Fibroblast of skin of scalp (primary cell): ENCODE measurements at regions not wholly inside any gene's neighbourhood (a gene's known extent, or its start where the extent isn't known, plus 50 kb on each side); places are given as distances from the start of the nearest gene placed in this dataset.

Source experiments
- DNase-seq: peaks from one replicate; pipeline ENCODE4 v3.0.0-alpha.2; 2013

DNA sequence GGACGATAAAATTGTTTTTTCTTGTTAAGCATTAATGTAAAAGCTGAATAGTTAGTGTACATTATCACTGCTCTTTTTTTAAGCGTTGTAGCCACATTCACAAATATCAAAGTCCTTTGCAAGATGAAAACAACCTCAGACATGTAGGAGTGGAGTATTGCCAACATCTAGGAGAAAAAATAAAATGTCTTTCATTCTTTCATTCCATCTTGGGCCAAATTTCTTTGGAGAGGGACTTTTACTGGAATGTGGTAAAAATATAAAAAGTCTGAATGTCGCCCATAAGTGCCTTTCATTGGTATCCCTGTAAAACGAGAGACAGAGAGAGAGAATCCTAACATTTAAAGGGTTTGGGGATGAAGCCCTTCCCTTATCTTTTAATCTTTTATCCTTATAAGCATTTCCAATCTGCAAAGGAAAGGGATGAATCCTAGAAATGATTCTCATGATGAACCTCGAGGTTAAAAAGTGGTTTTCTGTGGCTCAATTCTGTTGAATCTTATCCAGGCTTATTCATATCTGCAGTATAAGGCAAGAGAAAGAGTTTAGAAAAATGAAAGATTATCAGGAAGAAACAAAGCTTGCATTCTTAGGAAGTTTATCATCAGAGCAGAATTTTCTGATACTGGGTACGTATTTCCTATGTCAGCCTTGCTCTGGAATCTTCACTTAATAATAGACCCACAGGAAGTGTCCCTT is 1031.7 kb downstream of the MCTP2 start:
- DNase-seq, result peak; percentile 72

DNA sequence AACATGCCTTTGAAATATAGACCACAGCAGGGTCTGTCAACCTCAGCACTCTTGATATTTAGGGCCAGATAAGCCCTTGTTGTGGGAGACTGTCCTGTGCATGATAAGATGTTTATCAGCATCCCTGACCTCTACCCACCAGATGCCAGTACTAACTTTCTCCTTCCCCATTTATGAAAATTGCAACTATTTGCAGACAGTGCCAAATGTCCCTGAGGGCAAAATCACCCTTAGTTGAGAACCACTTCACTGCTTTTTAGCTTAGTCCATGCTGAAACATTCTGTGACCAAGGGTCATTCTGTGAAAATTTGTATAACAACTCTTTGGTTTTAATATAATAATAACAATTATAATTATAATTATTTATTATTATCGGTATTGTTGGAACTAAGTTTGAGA is 1032.4 kb downstream of the MCTP2 start:
- no peak for DNase-seq

GRCh38 chr15:95265419-95265997 is 1034.1 kb downstream of the MCTP2 start:
- DNase-seq, result no peak

DNA sequence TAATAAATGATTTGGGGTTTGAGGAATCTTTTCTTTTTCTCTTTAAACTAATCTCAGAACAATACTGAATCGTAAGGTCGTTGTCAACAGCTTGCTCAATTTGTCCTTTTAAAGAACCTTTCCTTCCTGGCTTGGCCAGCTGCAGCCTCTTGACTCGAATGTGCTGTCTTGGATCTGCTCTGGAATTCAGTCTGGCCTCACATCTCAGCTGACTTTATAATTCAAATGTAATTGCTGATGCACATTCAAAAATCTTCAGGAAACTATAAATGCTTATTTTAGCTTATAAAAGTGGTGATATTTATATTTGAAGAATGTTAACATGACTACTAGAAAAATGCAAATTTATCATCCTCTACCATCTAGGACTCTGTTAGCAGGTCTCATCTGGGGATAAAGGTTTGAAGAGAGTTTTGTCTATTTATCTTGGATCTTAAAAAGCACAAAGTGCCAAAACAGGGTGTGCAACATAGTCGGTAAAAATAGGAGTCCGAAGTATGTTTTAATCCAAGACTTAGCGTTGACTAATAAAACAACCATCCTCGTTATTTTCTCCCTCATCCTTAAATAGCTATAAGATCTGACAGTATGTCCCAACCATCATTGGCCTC is 1035.2 kb downstream of the MCTP2 start:
- peak; percentile 45 for DNase-seq

- DNase-seq, result no peak
Observed at GRCh38 chr15:95267481-95267880, 1036.1 kb downstream of the MCTP2 start.

GRCh38 chr15:95269242-95270183 is 1038.2 kb downstream of the MCTP2 start:
- peak; percentile 40 for DNase-seq

DNA sequence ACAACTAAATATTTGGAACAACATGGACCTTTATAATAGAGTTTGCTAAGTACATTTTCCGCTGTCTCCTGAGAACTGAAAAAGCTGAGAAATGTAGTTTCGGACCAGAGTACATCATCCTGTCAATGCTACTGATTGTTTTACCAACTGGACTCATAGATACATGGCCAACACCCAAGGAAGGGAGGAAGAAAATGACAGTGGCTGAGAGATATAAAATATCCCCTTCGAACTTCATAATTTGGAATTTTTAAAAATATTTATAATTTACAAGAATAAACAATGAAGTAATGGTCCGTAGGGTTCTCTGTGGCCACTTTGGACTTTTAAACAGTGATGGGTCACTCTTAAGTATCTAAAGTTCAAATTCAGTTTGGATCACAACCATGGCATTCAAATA is 1042.7 kb downstream of the MCTP2 start:
- DNase-seq, result no peak

GRCh38 chr15:95277266-95277665 is 1045.9 kb downstream of the MCTP2 start:
- peak; percentile 90 for DNase-seq

DNA sequence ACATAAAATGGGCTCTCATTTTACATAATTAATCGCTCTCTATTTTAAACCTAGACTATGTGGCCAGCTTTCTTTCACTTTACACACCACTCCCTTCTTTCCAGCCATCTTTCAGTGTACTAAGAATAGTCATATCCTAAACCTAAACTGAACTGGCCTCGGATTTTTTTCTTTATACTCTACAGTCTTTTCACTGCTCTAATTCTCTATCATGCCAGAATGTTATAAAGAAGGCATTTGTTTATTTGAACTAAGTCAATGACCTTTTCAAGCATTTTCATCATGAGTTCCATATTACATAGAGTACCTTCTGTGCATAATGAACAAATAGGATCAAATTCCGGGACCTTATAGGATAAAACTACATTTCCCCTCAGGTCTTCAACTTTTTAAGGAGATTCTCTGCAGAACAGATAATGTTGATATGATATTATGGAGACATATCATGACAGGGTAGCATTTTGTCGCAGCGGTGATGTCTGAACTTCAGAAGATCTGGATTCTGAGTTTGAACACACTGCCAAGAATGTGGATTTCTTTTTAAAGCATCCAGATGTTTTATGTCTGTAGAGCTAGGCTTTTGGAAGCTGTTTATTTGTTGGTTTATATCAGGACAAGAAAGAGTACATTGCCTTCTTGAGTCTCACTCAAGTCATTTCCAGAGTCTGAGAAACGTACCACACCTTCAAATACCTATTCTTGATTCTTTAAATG is 1047.3 kb downstream of the MCTP2 start:
- no peak for DNase-seq

GRCh38 chr15:95279277-95280019 is 1048.1 kb downstream of the MCTP2 start:
- DNase-seq, result no peak

- no peak for DNase-seq
Observed at GRCh38 chr15:95280711-95281110, 1049.3 kb downstream of the MCTP2 start.

DNA sequence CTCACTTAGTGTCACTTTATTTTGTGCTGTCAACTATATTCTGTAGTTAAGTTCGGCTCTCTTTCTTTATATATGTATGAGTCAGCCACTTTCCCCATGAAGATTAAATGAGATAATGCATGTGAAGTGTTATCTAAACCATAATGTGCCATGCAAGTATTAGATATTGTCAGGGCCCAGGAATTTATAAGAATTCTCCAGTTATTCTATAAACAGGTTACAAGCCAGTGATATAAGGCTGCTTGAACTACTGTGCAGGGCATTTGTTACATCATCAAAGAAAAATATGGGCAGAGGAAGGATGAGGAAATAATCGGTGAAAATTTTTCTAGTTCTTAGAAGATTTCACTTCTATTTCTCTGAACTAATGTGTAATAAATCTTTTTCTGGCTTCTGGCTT is 1049.0 kb upstream of the NR2F2 start:
- no peak for DNase-seq

DNA sequence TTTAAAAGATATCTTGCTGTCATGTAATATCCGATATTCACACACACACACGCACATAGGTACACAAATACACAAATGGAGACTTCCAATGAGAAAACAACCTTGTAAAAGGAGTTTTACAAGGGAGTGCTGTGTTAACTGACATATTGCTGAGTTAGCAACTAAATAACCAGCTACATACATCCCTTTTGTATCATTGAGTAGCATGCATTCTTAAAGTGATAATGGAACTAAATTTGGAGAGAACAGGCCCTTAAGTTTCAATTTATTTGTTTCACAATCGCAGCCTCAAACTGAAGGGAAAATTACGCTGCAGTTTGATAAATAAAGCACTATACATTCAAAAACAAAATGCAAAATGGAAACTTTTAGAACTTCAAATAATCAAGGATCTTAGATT is 1046.0 kb upstream of the NR2F2 start:
- DNase-seq, result no peak

DNA sequence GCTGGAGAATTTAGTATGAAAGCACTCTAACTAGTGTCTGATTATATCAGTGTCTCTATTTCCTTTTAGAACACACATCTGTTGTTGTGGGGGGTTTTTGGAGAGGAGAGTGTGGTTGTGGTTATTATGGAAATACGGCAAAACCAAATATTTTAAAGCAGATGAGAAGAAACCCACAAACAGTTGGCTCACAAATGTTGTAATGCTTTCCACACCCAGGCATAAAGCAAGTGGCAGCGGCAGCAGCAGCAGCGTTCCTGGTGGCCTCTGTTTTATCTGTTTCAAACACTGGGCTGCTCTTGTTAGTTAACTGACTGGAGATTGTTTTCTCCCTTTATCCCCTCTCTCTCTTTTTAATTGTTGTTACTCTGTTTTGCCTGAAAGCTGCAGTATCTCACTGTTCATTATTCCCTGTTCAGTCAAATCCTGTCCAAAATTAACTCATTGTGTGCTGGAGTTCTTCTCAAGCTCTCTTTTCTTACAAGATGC is 1045.5 kb upstream of the NR2F2 start:
- peak; percentile 58 for DNase-seq

DNA sequence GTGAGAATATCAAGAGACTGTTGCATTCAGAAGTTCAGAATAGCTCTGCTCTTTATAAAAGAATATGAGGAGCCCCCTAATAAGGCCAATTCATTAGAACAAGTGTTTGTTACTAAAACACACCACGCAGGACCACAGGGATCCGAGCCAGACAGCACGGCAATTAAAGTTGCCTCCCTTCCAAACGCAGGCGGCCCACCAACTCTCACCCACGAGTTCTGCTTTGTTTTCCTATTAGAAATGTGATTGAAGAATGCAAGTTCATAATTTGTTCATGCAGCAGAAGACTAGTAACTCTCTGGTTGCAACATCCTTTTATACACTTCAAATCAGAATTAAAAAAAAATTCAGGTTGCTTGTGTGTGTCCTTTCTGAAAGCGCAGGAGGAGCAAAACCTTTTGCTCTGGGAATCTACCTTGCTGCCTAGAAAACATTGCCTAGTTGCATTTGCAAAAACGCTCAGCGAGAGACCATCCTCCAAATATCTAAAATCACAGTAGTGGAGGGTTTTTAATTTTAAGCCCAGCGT is 1044.1 kb upstream of the NR2F2 start:
- no peak for DNase-seq

DNA sequence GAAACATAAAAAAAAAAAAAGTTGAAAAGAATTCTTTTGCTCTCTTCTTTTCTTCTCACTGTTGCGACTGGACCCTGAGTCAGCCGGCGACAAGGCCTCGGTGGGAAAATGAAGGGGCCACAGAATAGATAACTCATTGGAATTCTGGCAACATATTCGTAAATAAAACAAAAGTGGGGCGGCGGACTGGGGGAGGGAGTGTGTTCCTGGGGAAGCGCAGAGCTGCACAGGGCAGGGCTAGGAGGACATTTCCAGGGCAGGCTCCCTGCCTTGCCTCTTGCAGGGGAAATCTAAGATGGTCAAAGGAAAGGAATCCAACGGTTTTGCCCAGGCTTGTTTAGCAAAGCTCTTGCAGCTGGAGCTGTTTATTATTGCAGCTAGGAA is 1042.8 kb upstream of the NR2F2 start:
- DNase-seq, result no peak

- no peak for DNase-seq
Observed at GRCh38 chr15:95288626-95289025, 1041.9 kb upstream of the NR2F2 start.

DNA sequence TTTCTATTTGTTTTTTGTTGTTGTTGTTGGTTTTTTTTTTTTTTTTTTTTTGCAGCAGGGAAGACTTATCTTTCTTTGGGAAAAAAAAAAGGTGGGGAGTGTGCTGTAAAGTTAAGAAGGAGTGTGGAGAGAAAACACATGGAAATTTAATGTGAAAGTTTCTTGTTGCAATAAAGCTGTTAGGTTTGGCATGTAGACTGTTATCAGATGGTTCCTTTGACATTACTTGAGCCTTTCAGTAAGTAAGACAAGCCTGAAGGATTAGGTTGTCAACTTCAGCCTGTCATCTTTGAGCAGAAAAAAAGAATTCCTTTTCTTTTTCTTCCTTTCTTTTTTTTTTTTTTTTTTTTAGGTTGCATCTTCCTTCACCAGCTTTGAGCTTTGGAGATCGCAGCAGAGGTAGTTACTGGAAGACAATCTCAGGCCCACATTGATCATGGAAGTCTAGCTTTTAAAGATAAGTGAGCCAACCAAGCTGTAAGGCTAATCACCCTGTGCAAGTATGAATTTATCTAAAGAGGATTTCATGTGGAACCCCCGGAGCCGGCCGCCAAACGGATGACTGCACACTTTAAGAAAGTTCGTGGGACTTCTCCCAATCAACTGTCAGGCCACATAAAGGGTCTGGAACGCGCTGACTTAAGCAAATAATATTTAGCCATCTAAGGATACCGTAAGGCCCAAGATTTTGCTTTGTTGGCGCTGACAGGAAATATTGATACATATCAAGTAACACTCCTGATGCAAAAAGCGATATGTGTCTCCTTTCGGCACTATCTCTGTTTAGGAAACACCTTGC is 1040.1 kb upstream of the NR2F2 start:
- no peak for DNase-seq

DNA sequence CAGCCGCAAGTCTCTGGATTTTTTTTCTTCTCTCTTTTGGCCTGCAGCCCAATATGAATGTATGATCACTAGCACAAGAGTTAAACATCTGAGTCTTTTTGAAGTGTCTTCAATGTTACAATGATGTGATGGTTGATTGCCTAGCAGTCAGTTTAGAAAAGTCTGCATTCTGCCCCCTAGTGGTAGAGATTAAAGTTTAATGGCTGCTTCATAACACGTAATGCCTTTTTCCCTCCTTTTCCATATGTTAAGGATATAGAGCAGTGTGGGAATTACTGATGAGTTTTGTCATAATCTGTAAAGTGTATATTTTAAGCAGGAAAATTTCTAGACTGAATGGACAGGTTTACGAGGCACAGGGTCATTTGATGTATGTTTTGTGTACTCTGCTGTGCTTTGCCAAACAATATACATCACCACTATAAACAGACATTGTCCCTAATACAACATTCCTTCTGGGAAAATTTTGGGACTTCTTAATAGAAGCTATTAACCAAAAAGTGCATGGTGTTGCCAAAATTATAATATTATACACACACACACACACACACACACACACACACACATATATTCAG is 1038.5 kb upstream of the NR2F2 start:
- DNase-seq, result peak; percentile 47
